H54 (cell line): ENCODE measurements at regions not wholly inside any gene's neighbourhood (a gene's known extent, or its start where the extent isn't known, plus 50 kb on each side); places are given as distances from the start of the nearest gene placed in this dataset.

Experiments
- DNase-seq: peaks from one replicate; pipeline ENCODE4 v3.0.0; 2011; ENCODE audit warnings: low spot score, mixed read lengths; ENCODE audit not compliant: insufficient read length
- FAIRE-seq: peaks from 3 replicates; lab custom pipeline; 2011; peaks lifted over from hg19 to GRCh38; lab: Jason Lieb, UNC
- POLR2A ChIP-seq: IDR thresholded peaks from 2 replicates; pipeline ENCODE4 v1.6.1; 2011; ENCODE audit warnings: low read depth, mild to moderate bottlenecking, low read length

GRCh38 chr4:56229947-56230346, 157.3 kb downstream of the AASDH start:
- TF ChIP-seq POLR2A, result no peak
- FAIRE-seq (no peak), DNase-seq (no peak)

GRCh38 chr4:56227301-56227835, 159.9 kb downstream of the AASDH start:
- DNase-seq (no peak), FAIRE-seq (no peak)
- TF ChIP-seq POLR2A, result no peak

- FAIRE-seq (no peak), DNase-seq (no peak)
- no peak for TF ChIP-seq POLR2A
These were observed 160.7 kb downstream of the AASDH start for GRCh38 chr4:56226579-56226978.

GRCh38 chr4:56224641-56225040, 162.7 kb downstream of the AASDH start:
- TF ChIP-seq POLR2A, result no peak
- no peak for FAIRE-seq
- no peak for DNase-seq

GRCh38 chr4:56222514-56222913, 164.8 kb downstream of the AASDH start:
- no peak for DNase-seq
- FAIRE-seq, result no peak
- TF ChIP-seq POLR2A, result no peak

GRCh38 chr4:56220261-56220660, 167.0 kb downstream of the AASDH start:
- DNase-seq, result no peak
- FAIRE-seq, result no peak
- no peak for TF ChIP-seq POLR2A

GRCh38 chr4:56219447-56219846, 167.8 kb downstream of the AASDH start:
- FAIRE-seq (no peak), DNase-seq (no peak)
- no peak for TF ChIP-seq POLR2A

- FAIRE-seq (no peak), DNase-seq (no peak)
- no peak for TF ChIP-seq POLR2A
These were observed 168.9 kb downstream of the AASDH start for GRCh38 chr4:56218230-56218895.

GRCh38 chr4:56217343-56217890, 169.9 kb downstream of the AASDH start:
- FAIRE-seq, result no peak
- TF ChIP-seq POLR2A, result no peak
- DNase-seq, result no peak

GRCh38 chr4:56215901-56216300, 171.4 kb downstream of the AASDH start:
- FAIRE-seq (peak; percentile 94), DNase-seq (peak; percentile 64)
- no peak for TF ChIP-seq POLR2A

- DNase-seq, result peak; percentile 11
- no peak for TF ChIP-seq POLR2A
- no peak for FAIRE-seq
These were observed 172.0 kb downstream of the AASDH start for GRCh38 chr4:56215141-56215783.

- DNase-seq, result no peak
- no peak for TF ChIP-seq POLR2A
- no peak for FAIRE-seq
These were observed 173.7 kb downstream of the AASDH start for GRCh38 chr4:56213543-56213942.

- TF ChIP-seq POLR2A, result no peak
- FAIRE-seq, result no peak
- no peak for DNase-seq
These were observed 174.5 kb downstream of the AASDH start for GRCh38 chr4:56212774-56213173.

- FAIRE-seq (no peak), DNase-seq (no peak)
- no peak for TF ChIP-seq POLR2A
These were observed 176.1 kb downstream of the AASDH start for GRCh38 chr4:56211202-56211601.
